HepG2 (cell line): ENCODE measurements at regions not wholly inside any gene's neighbourhood (a gene's known extent, or its start where the extent isn't known, plus 50 kb on each side); places are given as distances from the start of the nearest gene placed in this dataset.
"Not testable (repeated sequence)": the region's sequence is repeated elsewhere in the genome, so short reads cannot be mapped to it uniquely, and the experiment has no call there.

Experiments
- AFF4 ChIP-seq: sonication (generic); formaldehyde crosslinking; IDR thresholded peaks from 2 replicates; pipeline ENCODE4 v1.4.0; 2020; ENCODE audit warnings: missing genetic modification reagents
- NBN ChIP-seq: fragments of 450-650 bp; conservative IDR thresholded peaks from 2 replicates; pipeline ENCODE4 v1.6.1; 2017
- ZNF501 ChIP-seq: sonication (generic); formaldehyde crosslinking; IDR thresholded peaks from 2 replicates; pipeline ENCODE4 v1.5.1; 2020; ENCODE audit warnings: mild to moderate bottlenecking, moderate library complexity, missing genetic modification reagents
- ZNF605 ChIP-seq: sonication (generic); formaldehyde crosslinking; IDR thresholded peaks from 2 replicates; pipeline ENCODE4 v1.8.0; 2022; ENCODE audit warnings: mild to moderate bottlenecking, missing genetic modification reagents

- TF ChIP-seq ZNF605 (CRISPR knock-in tag); NBN; ZNF501 (CRISPR knock-in tag); AFF4: not testable (repeated sequence)
Measured at GRCh38 chr2:139410833-139411174, 630.6 kb upstream of the NXPH2 start.
